ENCODE measurements at regions not wholly inside any gene's neighbourhood (a gene's known extent, or its start where the extent isn't known, plus 50 kb on each side); places are given as distances from the start of the nearest gene placed in this dataset.

- no peak for TF ChIP-seq SIN3A (IDR thresholded peaks at IDR 0.05; ENCODE audit: borderline replicate concordance, insufficient read depth, low read length)
- no peak for TF ChIP-seq REST (IDR thresholded peaks at IDR 0.05; ENCODE audit: insufficient read depth in 1 of 2, low read depth in 2 of 2, low read length in 2 of 2)
- no peak for TF ChIP-seq POLR2AphosphoS5 (IDR thresholded peaks at IDR 0.05; ENCODE audit: low read depth, low read length)
- TF ChIP-seq TAF1 (IDR thresholded peaks at IDR 0.05; ENCODE audit: borderline replicate concordance, insufficient read depth, low read length): no peak
Observed at GRCh38 chr7:81487516-81487915, 282.3 kb downstream of the HGF start.

Measured in PFSK-1 (cell line).